ENCODE measurements at regions not wholly inside any gene's neighbourhood (a gene's known extent, or its start where the extent isn't known, plus 50 kb on each side); places are given as distances from the start of the nearest gene placed in this dataset.
"Not testable (repeated sequence)": the region's sequence is repeated elsewhere in the genome, so short reads cannot be mapped to it uniquely, and the experiment has no call there.

- TF ChIP-seq E2F6 (IDR thresholded peaks at IDR 0.05) (no peak), POLR2A (IDR thresholded peaks at IDR 0.05; ENCODE audit: control extremely low read depth in 1 of 2, low read depth in 2 of 2, low read length in 2 of 2) (no peak), POU5F1 (IDR thresholded peaks at IDR 0.05; ENCODE audit: low read depth, low read length) (no peak), HDAC2 (IDR thresholded peaks at IDR 0.05; ENCODE audit: borderline replicate concordance in 1 of 2, low read depth in 2 of 2, low read length in 2 of 2) (no peak), SUZ12 (IDR thresholded peaks at IDR 0.05; ENCODE audit: low read length) (no peak), BCL11A (IDR thresholded peaks at IDR 0.05; ENCODE audit: low read depth in 2 of 2, low read length in 2 of 2) (no peak), TAF1 (IDR thresholded peaks at IDR 0.05; ENCODE audit: low read depth, low read length) (no peak)
Measured at GRCh38 chrX:40855932-40856515, 120.7 kb upstream of the MED14 start (continued).

- not testable (repeated sequence) for H3K4me2 ChIP-seq (ENCODE audit: insufficient read depth in 1 of 2, low read depth in 2 of 2, low read length in 2 of 2); H3K18ac ChIP-seq (ENCODE audit: extremely low read depth, low read length)
Measured at GRCh38 chrX:40861952-40862554, 126.7 kb upstream of the MED14 start.

More at GRCh38 chrX:40861952-40862554, 126.7 kb upstream of the MED14 start:
- H2BK5ac ChIP-seq (ENCODE audit: low read depth, low read length); H3K4me3 ChIP-seq (ENCODE audit: extremely low read depth in 1 of 4, insufficient read depth in 2 of 4, low read depth in 3 of 4, low read length in 4 of 4); POLR2A ChIA-PET (ENCODE audit: partially characterized antibody); H2AK5ac ChIP-seq (ENCODE audit: low read depth, low read length); H3K9ac ChIP-seq (replicated peaks in 1 of 4; ENCODE audit: extremely low read depth in 1 of 4, low read depth in 3 of 4, low read length in 3 of 4); H3K79me1 ChIP-seq (ENCODE audit: low read depth, low read length); H2AFZ ChIP-seq (ENCODE audit: low read length); DNase-seq (ENCODE audit: low read depth in 1 of 2, low spot score in 2 of 2); H3K56ac ChIP-seq (replicated peaks; ENCODE audit: insufficient read length, low read depth, low read length); H4K5ac ChIP-seq (ENCODE audit: insufficient read length, low read depth, low read length); H3K79me2 ChIP-seq (ENCODE audit: control insufficient read depth in 1 of 2, insufficient read depth in 2 of 2, low read length in 2 of 2); H3K23me2 ChIP-seq (ENCODE audit: low read depth, low read length); H2BK12ac ChIP-seq (ENCODE audit: low read depth, low read length); H3K23ac ChIP-seq (ENCODE audit: insufficient read length); H3K36me3 ChIP-seq (ENCODE audit: control insufficient read depth in 2 of 4, insufficient read depth in 4 of 4, low read length in 3 of 4); H2BK15ac ChIP-seq (ENCODE audit: low read length); H3K27me3 ChIP-seq (replicated peaks in 1 of 4; ENCODE audit: control insufficient read depth in 3 of 4, extremely low read depth in 1 of 4, insufficient read depth in 3 of 4, low read length in 3 of 4); FAIRE-seq; H4K91ac ChIP-seq (replicated peaks; ENCODE audit: insufficient read length, low read length); H4K20me1 ChIP-seq (replicated peaks in 1 of 2; ENCODE audit: control insufficient read depth in 1 of 2, insufficient read depth in 2 of 2, low read length in 2 of 2); H3K14ac ChIP-seq (ENCODE audit: insufficient read length); H3K4me1 ChIP-seq (replicated peaks in 1 of 4; ENCODE audit: control insufficient read depth in 3 of 4, insufficient read depth in 4 of 4, low read length in 3 of 4); H3K27ac ChIP-seq (ENCODE audit: low read depth, low read length); CTCF ChIA-PET (ENCODE audit: partially characterized antibody); H3K4ac ChIP-seq (replicated peaks; ENCODE audit: insufficient read length, low read depth, low read length); H2BK20ac ChIP-seq (ENCODE audit: low read length); H4K8ac ChIP-seq (ENCODE audit: extremely low read depth, insufficient read depth, low read length); H2BK120ac ChIP-seq (replicated peaks; ENCODE audit: low read depth, low read length): not testable (repeated sequence)
- peaks cover 14 to 31% of the 10 kb centered on the region in 2 experiments for H3K9me3 ChIP-seq (ENCODE audit: insufficient read depth in 2 of 2, low read depth in 1 of 2, low read length in 1 of 2)
- WGBS, 2 experiments (ENCODE audit: extremely low coverage in 1 of 2, insufficient coverage in 1 of 2, insufficient read length in 1 of 2, insufficient replicate concordance in 2 of 2, low coverage in 1 of 2, low lambda C conversion rate in 2 of 2, missing lambda C conversion rate in 1 of 2), result 97% methylated on average over 23 of the region's 47 CpGs; no CpG with 5 or more reads in 1 of the 2 experiments

All from H1 (cell line).